ENCODE measurements at regions not wholly inside any gene's neighbourhood (a gene's known extent, or its start where the extent isn't known, plus 50 kb on each side); places are given as distances from the start of the nearest gene placed in this dataset.

DNA sequence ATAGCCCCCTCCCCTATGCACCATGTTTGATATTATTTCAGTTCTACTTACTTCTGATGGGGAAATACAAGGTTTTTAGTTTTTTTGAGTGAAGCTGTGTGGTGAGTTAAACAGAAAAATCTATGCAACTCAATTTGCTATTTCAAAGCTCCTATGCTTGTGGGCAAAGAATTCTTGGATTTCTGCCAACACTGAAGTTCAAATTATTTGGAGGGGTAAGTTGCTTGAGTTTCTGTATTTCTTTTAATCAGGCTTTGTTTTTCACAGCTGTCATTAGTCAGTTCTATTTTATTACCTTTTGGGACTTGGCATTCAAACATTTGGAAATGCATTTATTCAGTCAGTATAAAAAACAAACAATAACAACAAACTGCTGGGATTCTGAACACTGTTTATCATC, 407.5 kb upstream of the MGAT4C start:
- intact Hi-C loops (cut with micrococcal nuclease), result no loop called here
- no peaks in the 10 kb centered on the region for H3K36me3 ChIP-seq (replicated peaks in 1 of 2; ENCODE audit: control insufficient read depth in 1 of 2, insufficient read depth in 2 of 2, low read length in 2 of 2)
- H3K36me3 Mint-ChIP-seq, result no peaks in the 10 kb centered on the region
- H3K4me3 Mint-ChIP-seq, result no peak overlapping the region
- H3K79me2 ChIP-seq (ENCODE audit: insufficient read depth, low read length), result no peaks in the 10 kb centered on the region
- no peaks in the 10 kb centered on the region for H3K4me1 ChIP-seq (ENCODE audit: control insufficient read depth in 1 of 2, insufficient read depth in 2 of 2, low read length in 2 of 2)
- no peak overlapping the region for H2AFZ ChIP-seq (ENCODE audit: insufficient read depth, low read depth, low read length, poor library complexity, severe bottlenecking)
- H3K4me1 Mint-ChIP-seq, result no peaks in the 10 kb centered on the region
- peaks cover 0 to 5% (median 0%) of the 10 kb centered on the region in 7 donors for H3K9me3 Mint-ChIP-seq
- peaks cover 0 to 6% of the 10 kb centered on the region in 2 donors for H3K9me3 ChIP-seq (replicated peaks in 1 of 2; ENCODE audit: control insufficient read depth in 1 of 2, insufficient read depth in 1 of 2, low read length in 2 of 2)
- H3K27ac ChIP-seq (ENCODE audit: low read depth in 1 of 2, low read length in 2 of 2), result no peak overlapping the region
- no peak overlapping the region for H3K27ac Mint-ChIP-seq
- no peaks in the 10 kb centered on the region for H3K27me3 Mint-ChIP-seq (ENCODE audit: low read depth in 3 of 3)
- no peak for DNase-seq
- no peak overlapping the region for H3K4me3 ChIP-seq (replicated peaks in 1 of 3; ENCODE audit: low read depth in 2 of 3, low read length in 3 of 3)
- TF ChIP-seq CTCF (IDR thresholded peaks at IDR 0.05), result no peak
- H3K4me2 ChIP-seq (replicated peaks; ENCODE audit: extremely low read depth, low read length, poor library complexity, severe bottlenecking), result no peak overlapping the region
- no peak overlapping the region for H3K9ac ChIP-seq (ENCODE audit: insufficient read depth, low read length, poor library complexity, severe bottlenecking)
- no peaks in the 10 kb centered on the region for H3K27me3 ChIP-seq (ENCODE audit: control insufficient read depth in 2 of 2, insufficient read depth in 2 of 2, low read length in 2 of 2)
- H4K20me1 ChIP-seq (ENCODE audit: insufficient read depth, low read length), result no peaks in the 10 kb centered on the region

GRCh38 chr12:86663173-86663572, 407.0 kb upstream of the MGAT4C start:
- intact Hi-C loops (cut with micrococcal nuclease), result no loop called here

More at GRCh38 chr12:86663173-86663572, 407.0 kb upstream of the MGAT4C start:
- Histone ChIP-seq H3K4me2 (replicated peaks; ENCODE audit: extremely low read depth, low read length, poor library complexity, severe bottlenecking) (no peak overlapping the region), H3K27ac (ENCODE audit: low read depth in 1 of 2, low read length in 2 of 2) (no peak overlapping the region), H3K9me3 (replicated peaks in 1 of 2; ENCODE audit: control insufficient read depth in 1 of 2, insufficient read depth in 1 of 2, low read length in 2 of 2) (peaks cover 0 to 1% of the 10 kb centered on the region in 2 donors), H3K36me3 (replicated peaks in 1 of 2; ENCODE audit: control insufficient read depth in 1 of 2, insufficient read depth in 2 of 2, low read length in 2 of 2) (no peaks in the 10 kb centered on the region), H3K27me3 (ENCODE audit: control insufficient read depth in 2 of 2, insufficient read depth in 2 of 2, low read length in 2 of 2) (no peaks in the 10 kb centered on the region), H2AFZ (ENCODE audit: insufficient read depth, low read depth, low read length, poor library complexity, severe bottlenecking) (no peak overlapping the region), H4K20me1 (ENCODE audit: insufficient read depth, low read length) (no peaks in the 10 kb centered on the region), H3K4me3 (replicated peaks in 1 of 3; ENCODE audit: low read depth in 2 of 3, low read length in 3 of 3) (no peak overlapping the region), H3K79me2 (ENCODE audit: insufficient read depth, low read length) (no peaks in the 10 kb centered on the region), H3K9ac (ENCODE audit: insufficient read depth, low read length, poor library complexity, severe bottlenecking) (no peak overlapping the region), H3K4me1 (ENCODE audit: control insufficient read depth in 1 of 2, insufficient read depth in 2 of 2, low read length in 2 of 2) (no peaks in the 10 kb centered on the region)
- no peaks in the 10 kb centered on the region for H3K36me3 Mint-ChIP-seq
- H3K9me3 Mint-ChIP-seq, result peaks cover 0 to 4% (median 0%) of the 10 kb centered on the region in 7 donors
- no peaks in the 10 kb centered on the region for H3K27me3 Mint-ChIP-seq (ENCODE audit: low read depth in 3 of 3)
- no peaks in the 10 kb centered on the region for H3K4me1 Mint-ChIP-seq
- no peak for DNase-seq
- no peak overlapping the region for H3K27ac Mint-ChIP-seq
- H3K4me3 Mint-ChIP-seq, result no peak overlapping the region
- 100% methylated on average over 1 of the region's 3 CpGs for WGBS (ENCODE audit: insufficient coverage)
- TF ChIP-seq CTCF (IDR thresholded peaks at IDR 0.05), result no peak

All from CD14-positive monocyte (primary cell).